ENCODE measurements at regions not wholly inside any gene's neighbourhood (a gene's known extent, or its start where the extent isn't known, plus 50 kb on each side); places are given as distances from the start of the nearest gene placed in this dataset.
A peak's percentile ranks its signal among the peaks of the same experiment; 100 is the strongest.

- H3K4me1 Mint-ChIP-seq, result peaks cover 21% of the 10 kb centered on the region
- peak overlapping the region; percentile 72 to 91 (median 88) for H3K27ac Mint-ChIP-seq
- H3K36me3 Mint-ChIP-seq (ENCODE audit: low read depth), result peaks cover 22% of the 10 kb centered on the region
- peaks cover 18% of the 10 kb centered on the region for H3K9me3 Mint-ChIP-seq
- H3K4me3 Mint-ChIP-seq, result no peak overlapping the region
- H3K27me3 Mint-ChIP-seq (ENCODE audit: low read depth), result no peaks in the 10 kb centered on the region
- no peak for TF ChIP-seq CTCF (IDR thresholded peaks at IDR 0.05; ENCODE audit: unreplicated experiment in 3 of 3)
Measured at GRCh38 chr5:82885627-82886389, 191.4 kb downstream of the TMEM167A start.

DNA sequence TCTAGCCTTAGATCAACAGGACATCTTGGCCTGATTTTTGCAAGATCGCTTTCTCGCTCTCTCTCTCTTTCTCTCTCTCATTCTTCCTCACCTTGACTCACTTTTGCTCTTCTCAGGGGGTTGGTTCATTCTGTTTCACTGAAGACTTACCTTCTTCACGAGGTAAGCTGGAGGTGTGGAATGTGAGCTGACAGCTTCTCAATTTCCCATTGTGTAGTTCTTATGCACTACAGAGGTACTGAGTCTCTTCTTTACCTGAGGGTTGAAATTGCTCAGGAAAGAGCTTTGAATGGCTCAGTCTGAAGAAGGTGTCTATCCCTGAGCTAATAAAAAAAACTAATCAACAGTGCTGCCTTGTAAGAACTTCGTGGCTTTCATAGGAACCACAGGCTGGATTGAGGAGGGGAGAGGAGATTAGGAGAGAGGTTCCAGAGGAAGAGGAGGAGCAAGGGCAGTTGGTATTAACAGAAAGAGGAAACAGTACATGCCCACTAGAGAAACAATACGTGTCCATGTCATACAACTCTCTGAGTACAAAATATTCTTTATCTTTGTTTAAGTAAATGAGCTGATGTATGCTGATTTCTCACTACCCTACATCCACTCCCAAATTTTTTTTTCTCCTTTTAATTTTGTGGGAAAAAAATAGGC is 192.2 kb downstream of the TMEM167A start:
- Mint-ChIP-seq H3K36me3 (ENCODE audit: low read depth) (peaks cover 25% of the 10 kb centered on the region), H3K4me1 (peaks cover 21% of the 10 kb centered on the region), H3K27me3 (ENCODE audit: low read depth) (no peaks in the 10 kb centered on the region), H3K9me3 (peaks cover 25% of the 10 kb centered on the region), H3K27ac (peak overlapping the region; percentile 72 to 91 (median 88)), H3K4me3 (no peak overlapping the region)
- no peak for TF ChIP-seq CTCF (IDR thresholded peaks at IDR 0.05; ENCODE audit: unreplicated experiment in 3 of 3)

- TF ChIP-seq CTCF (IDR thresholded peaks at IDR 0.05; ENCODE audit: unreplicated experiment in 3 of 3), result no peak
- H3K27ac Mint-ChIP-seq, result peak overlapping the region in 1 of 3 experiments; percentile 36
- H3K4me3 Mint-ChIP-seq, result no peak overlapping the region
- peaks cover 43% of the 10 kb centered on the region for H3K36me3 Mint-ChIP-seq (ENCODE audit: low read depth)
- peaks cover 48% of the 10 kb centered on the region for H3K9me3 Mint-ChIP-seq
- no peaks in the 10 kb centered on the region for H3K27me3 Mint-ChIP-seq (ENCODE audit: low read depth)
- H3K4me1 Mint-ChIP-seq, result peaks cover 21% of the 10 kb centered on the region
Measured at GRCh38 chr5:82882316-82882715, 194.9 kb downstream of the TMEM167A start.

DNA sequence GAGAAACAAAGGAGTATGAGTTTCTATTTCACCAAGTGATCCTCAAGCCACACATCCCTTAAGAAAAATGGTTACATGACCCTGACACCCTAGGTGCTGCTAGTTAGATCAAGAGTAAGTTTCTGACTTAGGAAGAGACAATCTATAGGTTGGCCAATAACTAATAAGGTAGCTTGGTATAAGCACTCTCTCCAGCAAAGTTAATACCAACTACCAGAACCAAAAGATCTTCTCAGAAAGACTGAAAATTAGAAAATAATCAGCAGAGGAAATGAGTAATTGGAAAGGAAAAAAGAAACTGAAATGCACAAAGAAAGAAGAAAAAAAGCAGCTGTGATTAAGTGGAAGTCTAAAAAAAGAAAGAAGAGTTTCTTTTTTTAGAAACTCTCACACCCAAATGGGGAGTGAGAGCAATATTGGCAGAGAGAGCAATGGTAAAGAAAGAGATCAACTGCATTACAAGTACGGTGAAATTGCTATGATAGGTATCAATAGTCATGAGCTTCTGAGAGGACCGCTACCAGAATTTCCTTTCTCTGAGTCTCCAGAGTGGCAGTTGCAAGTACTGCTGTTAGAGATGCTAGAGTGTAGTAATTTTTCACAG is 195.5 kb downstream of the TMEM167A start:
- Mint-ChIP-seq H3K4me3 (no peak overlapping the region), H3K9me3 (peaks cover 54% of the 10 kb centered on the region), H3K27ac (no peak overlapping the region), H3K27me3 (ENCODE audit: low read depth) (no peaks in the 10 kb centered on the region), H3K4me1 (peaks cover 15% of the 10 kb centered on the region), H3K36me3 (ENCODE audit: low read depth) (peaks cover 47% of the 10 kb centered on the region)
- TF ChIP-seq CTCF (IDR thresholded peaks at IDR 0.05; ENCODE audit: unreplicated experiment in 3 of 3), result no peak

- Mint-ChIP-seq H3K27ac (no peak overlapping the region), H3K4me3 (no peak overlapping the region), H3K9me3 (peaks cover 64% of the 10 kb centered on the region), H3K4me1 (no peaks in the 10 kb centered on the region), H3K27me3 (ENCODE audit: low read depth) (no peaks in the 10 kb centered on the region), H3K36me3 (ENCODE audit: low read depth) (peaks cover 46% of the 10 kb centered on the region)
- TF ChIP-seq CTCF (IDR thresholded peaks at IDR 0.05; ENCODE audit: unreplicated experiment in 3 of 3), result no peak
Measured at GRCh38 chr5:82879089-82879488, 198.1 kb downstream of the TMEM167A start.

All from nephron (organoid).